SK-MEL-5 (cell line): ENCODE measurements at regions not wholly inside any gene's neighbourhood (a gene's known extent, or its start where the extent isn't known, plus 50 kb on each side); places are given as distances from the start of the nearest gene placed in this dataset.
A peak's percentile ranks its signal among the peaks of the same experiment; 100 is the strongest.
"Not testable (repeated sequence)": the region's sequence is repeated elsewhere in the genome, so short reads cannot be mapped to it uniquely, and the experiment has no call there.

Experiments
- DNase-seq: peaks from one replicate; pipeline ENCODE4 v3.0.0-alpha.2; 2016; ENCODE audit warnings: low read depth, low spot score
- in situ Hi-C: cut with HindIII; loops from 2 replicates; pipeline ENCODE4 v1.10.0; 2016; ENCODE audit warnings: low sequenced_read_pairs, high pct_unique_total_duplicates, low pct_unique_long_range_greater_than_20kb
- small RNA-seq, 2 experiments: library from RNA; depleted of rRNA; stranded (forward); fragments of <200 nt; gene quantifications; one replicate each; pipeline ENCODE3, GENCODE V24; 2014

GRCh38 chrX:36869457-36869856, 138.7 kb upstream of the FAM47C start:
- in situ Hi-C loops: no loop called here
- DNase-seq: no peak

- DNase-seq: no peak
- in situ Hi-C loops: no loop called here
These were observed 110.5 kb upstream of the FAM47C start for GRCh38 chrX:36897690-36898089.

DNA sequence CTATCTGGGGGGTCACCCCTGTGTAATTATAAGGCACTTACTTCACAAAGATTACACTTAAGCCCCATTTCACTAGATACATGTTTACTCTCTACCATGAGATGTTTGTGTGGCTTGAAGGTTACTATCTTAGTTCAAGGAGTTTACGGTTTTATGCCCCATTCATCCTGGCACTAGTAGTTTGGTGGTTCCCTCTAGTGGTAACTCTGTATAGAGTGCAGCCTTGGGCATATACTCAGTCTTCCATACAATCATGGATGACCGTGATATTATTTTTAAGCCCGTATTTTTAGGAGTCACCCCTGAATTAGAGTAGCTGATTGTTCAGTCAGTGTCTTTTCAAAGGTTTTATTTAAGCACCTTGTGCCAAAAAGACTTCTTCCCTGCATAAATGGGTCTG, 109.9 kb upstream of the FAM47C start:
- DNase-seq: peak; percentile 42
- in situ Hi-C loops: no loop called here

DNA sequence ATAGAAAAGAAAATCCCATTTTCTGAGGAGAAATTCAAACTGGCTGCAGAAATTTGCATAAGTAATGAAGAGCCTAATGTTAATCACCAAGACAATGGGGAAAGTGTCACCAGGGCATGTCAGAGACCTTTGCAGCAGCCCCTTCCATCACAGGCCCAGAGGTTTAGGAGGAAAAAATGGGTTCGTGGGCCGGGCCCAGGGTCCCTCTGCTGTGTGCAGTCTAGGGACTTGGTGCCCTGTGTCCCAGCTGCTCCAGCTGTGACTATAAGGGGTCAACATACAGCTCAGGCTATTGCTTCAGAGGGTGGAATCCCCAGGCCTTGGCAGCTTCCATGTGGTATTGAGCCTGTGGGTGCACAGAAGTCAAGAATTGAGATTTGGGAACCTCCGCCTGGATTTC, 103.6 kb upstream of the FAM47C start:
- DNase-seq, in situ Hi-C loops: not testable (repeated sequence)

DNA sequence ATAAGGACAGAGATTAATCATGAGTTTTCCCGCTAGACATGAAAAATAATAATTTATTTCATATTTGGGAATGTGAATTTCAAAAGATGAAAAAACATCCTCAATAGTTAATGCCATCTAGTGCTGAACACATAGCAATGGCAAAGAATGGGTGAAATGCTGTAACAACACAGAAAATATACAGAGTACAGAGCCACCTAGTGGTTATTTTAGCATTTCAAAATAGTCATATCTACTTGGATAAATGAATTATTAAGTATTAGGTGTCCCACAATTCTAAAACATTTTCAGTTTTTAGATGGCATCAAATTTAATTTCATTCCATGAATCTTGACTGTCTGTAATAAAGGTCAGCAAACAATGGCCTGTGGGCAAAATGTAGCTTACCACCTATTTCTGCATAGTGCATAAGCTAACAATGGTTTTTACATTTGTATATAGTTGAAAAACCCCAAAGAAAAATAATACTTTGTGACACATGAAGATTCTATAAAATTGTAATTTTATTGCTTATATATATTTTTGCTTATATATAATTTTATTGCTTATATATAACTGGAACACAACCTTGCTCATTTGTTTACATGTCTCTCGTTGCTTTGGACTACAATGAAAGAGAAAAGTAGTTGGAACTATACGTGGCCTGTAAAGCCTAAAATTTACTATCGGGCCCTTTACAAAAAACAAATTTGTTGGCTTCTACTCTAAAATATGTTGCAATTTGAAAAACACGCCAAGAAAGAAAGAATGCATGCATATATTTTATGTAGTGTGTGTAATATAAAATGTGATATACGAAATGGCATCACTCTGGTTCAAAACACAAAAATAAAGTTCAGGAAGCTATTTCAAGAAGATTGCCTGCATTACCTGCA, 99.1 kb upstream of the FAM47C start:
- in situ Hi-C loops: no loop called here
- DNase-seq: peak; percentile 58

DNA sequence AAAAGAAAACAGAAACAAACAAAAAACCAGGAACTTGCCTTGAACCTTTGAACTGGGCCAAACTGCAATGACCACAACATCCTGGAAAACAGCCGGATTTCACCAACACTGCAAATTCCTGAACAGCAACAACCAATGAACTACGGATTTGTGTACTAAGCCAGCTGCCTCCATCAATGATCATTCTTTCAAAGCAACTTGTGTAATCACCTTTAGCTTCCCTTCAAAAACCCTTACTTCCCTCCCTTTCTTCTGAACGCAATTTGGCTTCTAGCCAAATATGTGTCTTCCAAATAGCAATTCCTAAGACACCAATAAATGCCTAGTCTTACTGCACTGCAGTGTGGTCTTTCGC, 98.5 kb upstream of the FAM47C start:
- DNase-seq: no peak
- in situ Hi-C loops: no loop called here

DNA sequence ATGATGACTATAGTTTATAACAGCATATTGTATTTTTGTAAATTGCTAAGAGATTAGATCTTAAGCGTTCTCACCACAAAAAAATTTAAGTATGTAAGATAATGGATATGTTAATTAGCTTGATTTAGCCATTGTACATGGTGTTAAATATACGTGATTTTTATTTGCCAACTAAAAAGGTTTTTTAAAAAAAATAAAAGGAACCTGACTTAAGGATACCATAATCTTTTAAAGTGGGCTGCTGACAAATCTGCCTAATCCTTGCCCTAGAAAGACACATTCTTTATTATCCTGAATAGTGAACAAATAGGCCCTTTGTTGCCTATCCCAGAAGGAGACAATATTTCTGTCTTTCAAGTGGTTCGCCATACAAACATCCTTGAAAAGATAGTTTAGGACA, 94.6 kb upstream of the FAM47C start:
- DNase-seq: no peak
- in situ Hi-C loops: no loop called here

DNA sequence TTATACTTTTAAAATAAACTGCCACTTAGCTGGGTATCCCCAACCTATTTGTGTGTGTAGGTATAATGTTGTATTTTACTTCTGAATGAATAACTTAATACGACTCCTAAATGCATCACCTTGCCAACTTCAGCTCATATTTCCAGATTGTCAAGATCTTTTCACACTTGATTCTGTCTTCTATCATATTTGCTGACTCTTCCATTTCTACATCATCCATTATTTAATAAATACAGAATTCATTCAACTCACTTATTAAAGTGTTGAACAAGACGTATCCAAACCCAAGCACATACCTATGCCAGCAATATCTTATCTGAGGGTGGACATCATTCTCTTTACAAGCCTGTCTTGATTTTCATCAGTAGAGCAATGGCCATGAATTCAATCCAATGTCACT, 91.2 kb upstream of the FAM47C start:
- in situ Hi-C loops: no loop called here
- no peak for DNase-seq

DNA sequence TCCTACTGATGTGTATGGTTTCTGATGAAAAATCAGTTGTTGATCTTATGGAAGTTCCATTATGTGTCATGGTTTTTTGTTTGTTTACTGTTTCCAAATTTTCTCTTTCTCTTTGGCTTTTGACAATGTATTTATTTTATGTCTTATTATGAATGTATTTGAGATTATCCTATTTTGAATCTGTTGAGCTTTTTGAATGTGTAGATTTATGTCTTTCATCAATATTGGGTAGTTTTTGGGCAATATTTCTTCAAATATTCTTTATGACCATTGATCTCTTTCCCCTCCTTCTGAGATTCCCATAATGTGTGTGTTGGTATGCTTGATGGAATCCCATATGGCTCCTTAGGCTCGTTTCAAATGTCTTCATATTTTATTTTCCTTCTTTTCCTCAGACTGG, 80.5 kb upstream of the FAM47C start:
- in situ Hi-C loops: no loop called here
- no peak for DNase-seq

DNA sequence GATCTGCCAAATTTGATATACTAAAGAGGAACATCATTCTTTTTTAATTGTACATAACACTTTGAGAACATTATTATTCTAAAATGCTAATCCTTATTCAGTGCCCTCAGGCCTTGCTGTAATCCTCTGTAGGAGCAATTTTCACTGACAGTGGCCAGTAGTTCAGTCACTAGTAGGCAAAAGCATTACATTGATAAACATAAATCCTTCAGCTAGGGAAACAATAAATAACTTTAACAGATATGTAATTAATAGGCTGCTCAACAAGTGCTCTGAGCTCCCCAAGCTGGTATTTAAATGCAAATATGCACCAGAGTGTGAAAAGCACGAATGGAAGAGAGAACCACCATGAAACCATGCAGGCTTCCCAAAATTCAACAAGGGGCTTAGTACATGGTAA, 77.7 kb upstream of the FAM47C start:
- no peak for DNase-seq
- in situ Hi-C loops: no loop called here

DNA sequence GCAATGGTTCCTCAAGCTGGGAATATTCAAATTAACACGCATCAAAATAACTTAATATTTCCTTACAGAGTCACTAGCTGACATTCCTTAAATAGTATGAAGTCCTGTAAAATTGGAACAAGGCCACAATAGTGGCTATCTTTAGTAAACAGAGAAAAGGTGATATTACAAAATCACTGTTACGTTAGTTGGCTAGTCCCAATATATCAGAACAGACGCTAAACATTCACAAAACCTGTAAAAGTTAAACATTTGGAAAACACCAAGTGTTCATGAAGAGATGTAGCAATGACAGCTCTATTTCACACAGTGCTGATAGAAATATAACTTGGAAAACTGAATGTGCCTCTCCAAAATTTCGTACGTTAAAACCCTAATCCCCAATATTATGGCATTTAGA, 61.0 kb upstream of the FAM47C start:
- in situ Hi-C loops: no loop called here

DNA sequence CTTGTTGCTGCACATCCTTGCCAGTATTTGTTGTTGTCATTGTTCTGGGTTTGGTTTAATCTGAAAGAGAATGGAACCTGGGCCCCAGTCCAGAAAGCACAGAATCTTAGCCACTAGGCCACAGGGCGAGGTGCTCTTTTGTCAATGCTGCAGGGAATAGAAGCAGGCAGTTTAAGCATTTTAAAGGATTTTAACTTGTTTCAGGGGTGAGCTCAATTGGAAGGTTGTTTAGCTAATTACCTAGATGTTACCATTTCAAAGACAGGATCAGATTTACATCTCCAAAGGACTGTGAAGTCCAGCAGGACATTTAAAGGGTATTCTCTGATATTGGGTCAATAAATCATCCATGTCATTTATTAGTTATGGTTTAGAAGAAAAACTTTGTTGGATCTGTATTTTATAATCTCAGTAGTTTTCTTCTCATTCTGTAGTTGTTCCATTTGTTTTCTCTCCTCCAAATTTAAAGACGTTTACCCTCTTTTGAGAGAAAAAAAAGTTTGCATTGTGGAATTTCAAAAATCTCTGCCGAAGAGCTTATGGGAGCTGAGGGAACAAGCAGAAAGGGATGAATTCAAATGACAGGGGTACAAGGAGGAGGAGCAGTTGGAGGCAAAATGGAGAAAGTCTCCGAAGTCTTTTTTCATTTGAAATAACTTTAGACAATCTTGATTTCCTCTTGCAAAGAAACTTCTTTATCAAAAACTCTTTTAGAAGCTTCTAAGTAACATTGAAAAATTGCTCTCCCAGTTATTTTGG, 57.5 kb upstream of the FAM47C start:
- no peak for DNase-seq
- in situ Hi-C loops: no loop called here

More for the DNA sequence above, 61.0 kb upstream of the FAM47C start:
- DNase-seq: no peak

GRCh38 chrX:36957425-36958328, 50.5 kb upstream of the FAM47C start:
- in situ Hi-C loops: no loop called here
- DNase-seq: peak; percentile 2

Small RNAs in the stretch of these regions (small RNA-seq; reads per million reads assigned to genes)
- gene BX842568.4: 0 reads per million in 2 experiments
